ENCODE measurements at regions not wholly inside any gene's neighbourhood (a gene's known extent, or its start where the extent isn't known, plus 50 kb on each side); places are given as distances from the start of the nearest gene placed in this dataset.

DNA sequence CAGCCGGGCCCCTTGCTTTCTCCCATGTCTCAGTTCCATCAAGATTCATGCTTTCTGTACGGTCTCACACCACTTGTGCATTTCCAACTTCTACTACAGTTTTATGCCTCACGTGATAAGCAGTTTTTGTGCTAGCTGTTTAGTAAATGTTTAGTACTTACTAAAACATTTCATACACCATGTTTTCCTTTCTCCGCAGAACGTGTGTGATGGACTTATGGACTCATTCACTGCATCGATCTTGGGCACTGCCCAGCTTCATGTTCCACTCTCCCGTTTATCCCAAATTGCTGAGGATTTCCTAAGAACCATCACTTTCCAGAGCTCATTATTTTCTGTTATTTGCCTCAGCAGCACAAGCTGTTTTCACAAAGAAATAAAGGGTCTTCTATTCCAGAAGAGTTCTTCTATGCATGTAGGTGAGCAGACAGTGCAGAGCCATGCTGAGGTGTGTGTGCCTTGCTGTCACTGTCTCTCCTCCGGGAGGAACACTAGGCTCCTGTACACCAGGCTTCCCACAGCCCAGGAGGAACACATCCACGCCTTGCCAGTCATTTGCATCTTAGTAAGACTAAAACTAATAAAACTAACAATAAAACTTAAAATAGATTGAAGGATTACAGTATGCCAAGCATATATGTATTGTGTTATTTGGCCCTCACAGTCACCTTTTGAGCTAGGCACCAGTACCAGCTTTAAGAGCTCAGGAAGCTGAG, 90.3 kb upstream of the EEA1 start:
- Histone ChIP-seq H3K79me1 (ENCODE audit: low read depth, low read length) (no peaks in the 10 kb centered on the region), H2BK120ac (replicated peaks; ENCODE audit: low read depth, low read length) (no peak overlapping the region), H4K8ac (ENCODE audit: extremely low read depth, insufficient read depth, low read length) (no peak overlapping the region; the same call in 1 of the 2 replicates), H3K23ac (ENCODE audit: insufficient read length) (no peak overlapping the region), H3K9me3 (ENCODE audit: insufficient read depth in 2 of 2, low read depth in 1 of 2, low read length in 1 of 2) (no peaks in the 10 kb centered on the region), H2AFZ (ENCODE audit: low read length) (no peak overlapping the region), H3K27ac (ENCODE audit: low read depth, low read length) (no peak overlapping the region), H3K23me2 (ENCODE audit: low read depth, low read length) (no peaks in the 10 kb centered on the region), H3K4me2 (ENCODE audit: insufficient read depth in 1 of 2, low read depth in 2 of 2, low read length in 2 of 2) (no peak overlapping the region), H3K14ac (ENCODE audit: insufficient read length) (no peak overlapping the region), H3K9ac (replicated peaks in 1 of 4; ENCODE audit: extremely low read depth in 1 of 4, low read depth in 3 of 4, low read length in 3 of 4) (no peak overlapping the region), H4K5ac (ENCODE audit: insufficient read length, low read depth, low read length) (no peak overlapping the region), H3K4me1 (replicated peaks in 1 of 4; ENCODE audit: control insufficient read depth in 3 of 4, insufficient read depth in 4 of 4, low read length in 3 of 4) (peaks cover 0 to 7% (median 4%) of the 10 kb centered on the region in 4 experiments; a peak in 4 of 7 replicates), H4K20me1 (replicated peaks in 1 of 2; ENCODE audit: control insufficient read depth in 1 of 2, insufficient read depth in 2 of 2, low read length in 2 of 2) (no peaks in the 10 kb centered on the region), H2BK15ac (ENCODE audit: low read length) (no peak overlapping the region), H2BK5ac (ENCODE audit: low read depth, low read length) (no peak overlapping the region), H3K18ac (ENCODE audit: extremely low read depth, low read length) (no peak overlapping the region), H3K79me2 (ENCODE audit: control insufficient read depth in 1 of 2, insufficient read depth in 2 of 2, low read length in 2 of 2) (no peaks in the 10 kb centered on the region), H2AK5ac (ENCODE audit: low read depth, low read length) (no peak overlapping the region), H2BK12ac (ENCODE audit: low read depth, low read length) (no peak overlapping the region), H3K4ac (replicated peaks; ENCODE audit: insufficient read length, low read depth, low read length) (no peak overlapping the region), H2BK20ac (ENCODE audit: low read length) (no peak overlapping the region), H3K4me3 (ENCODE audit: extremely low read depth in 1 of 4, insufficient read depth in 2 of 4, low read depth in 3 of 4, low read length in 4 of 4) (no peak overlapping the region), H4K91ac (replicated peaks; ENCODE audit: insufficient read length, low read length) (no peak overlapping the region), H3K27me3 (replicated peaks in 1 of 4; ENCODE audit: control insufficient read depth in 3 of 4, extremely low read depth in 1 of 4, insufficient read depth in 3 of 4, low read length in 3 of 4) (no peaks in the 10 kb centered on the region), H3K36me3 (ENCODE audit: control insufficient read depth in 2 of 4, insufficient read depth in 4 of 4, low read length in 3 of 4) (no peaks in the 10 kb centered on the region), H3K56ac (replicated peaks; ENCODE audit: insufficient read length, low read depth, low read length) (no peak overlapping the region)
- no peak for TF ChIP-seq CBX5 (IDR thresholded peaks at IDR 0.05; ENCODE audit: low read depth, low read length)
- TF ChIP-seq BRCA1 (IDR thresholded peaks at IDR 0.05; ENCODE audit: low read depth, low read length), result no peak
- TF ChIP-seq FOSL1 (IDR thresholded peaks at IDR 0.05; ENCODE audit: insufficient read depth, low read depth, low read length), result no peak
- no peak for TF ChIP-seq TEAD4 (IDR thresholded peaks at IDR 0.05; ENCODE audit: low read depth, low read length)
- TF ChIP-seq KDM4A (IDR thresholded peaks at IDR 0.05; ENCODE audit: low read depth, low read length, severe bottlenecking), result no peak
- TF ChIP-seq CEBPB (IDR thresholded peaks at IDR 0.05; ENCODE audit: low read depth, low read length), result no peak
- no peak for TF ChIP-seq SRF (IDR thresholded peaks at IDR 0.05; ENCODE audit: low read depth, low read length)
- no peak for TF ChIP-seq CREB1 (IDR thresholded peaks at IDR 0.05)
- no peak for TF ChIP-seq NANOG (IDR thresholded peaks at IDR 0.05; ENCODE audit: insufficient read depth, low read depth, low read length, poor library complexity, severe bottlenecking)
- CTCF ChIA-PET (ENCODE audit: partially characterized antibody), result interaction anchor here (1.1 to 2.3 kb wide), 5 partner anchors 8 to 79 kb away, joined by 3 to 5 read pairs (median 5); no protein-coding TSS in a partner anchor
- no peak for DNase-seq (ENCODE audit: low read depth in 1 of 2, low spot score in 2 of 2)
- WGBS, 2 experiments (ENCODE audit: extremely low coverage in 1 of 2, insufficient coverage in 1 of 2, insufficient read length in 1 of 2, insufficient replicate concordance in 2 of 2, low coverage in 1 of 2, low lambda C conversion rate in 2 of 2, missing lambda C conversion rate in 1 of 2), result 86% methylated on average over 9 of the region's 9 CpGs; no CpG with 5 or more reads in 1 of the 2 experiments
- POLR2A ChIA-PET (ENCODE audit: partially characterized antibody), result no interaction called here
- FAIRE-seq, result no peak

All from H1 (cell line).